GM12878 (cell line): ENCODE measurements at regions not wholly inside any gene's neighbourhood (a gene's known extent, or its start where the extent isn't known, plus 50 kb on each side); places are given as distances from the start of the nearest gene placed in this dataset.

ENCODE experiments used
- ATAC-seq: fragments of 200-7000 bp; cut with Tn5 transposase; 3 replicates; pipeline ENCODE4 v1.9.1; 2020; ENCODE audit warnings: mild to moderate bottlenecking, moderate library complexity
- BruUV-seq: library from RNA; stranded (reverse); fragments of 400-500 nt; replicated peaks from 2 replicates; lab custom pipeline; 2021; lab: Mats Ljungman, UMichigan
- CTCF ChIA-PET: fragments of 300-600 bp; sonication (Branson Sonifier 250); formaldehyde crosslinking; extraction: SDS; loops from one replicate; lab custom pipeline; 2021; ENCODE audit warnings: inconsistent platforms; lab: Yijun Ruan, JAX
- POLR2A ChIA-PET: fragments of 350-600 bp; formaldehyde crosslinking; extraction: SDS; loops from one replicate; lab custom pipeline; 2021; ENCODE audit warnings: inconsistent platforms; lab: Charles Lee
- RAD21 ChIA-PET: fragments of 300-600 bp; sonication (Branson Sonifier 250); formaldehyde crosslinking; loops from one replicate; lab custom pipeline; 2023; ENCODE audit warnings: antibody characterized with exemption; ENCODE audit not compliant: unreplicated experiment; lab: Charles Lee
- SMC1A ChIA-PET: fragments of 300-600 bp; sonication (Branson Sonifier 250); formaldehyde crosslinking; loops from one replicate; lab custom pipeline; 2023; ENCODE audit not compliant: unreplicated experiment, uncharacterized antibody; lab: Charles Lee
- DNase-seq: peaks from one replicate; pipeline ENCODE4 v3.0.0-alpha.2; 2011; ENCODE audit warnings: low read depth, low spot score
- FAIRE-seq: peaks from 3 replicates; lab custom pipeline; 2011; peaks lifted over from hg19 to GRCh38; lab: Jason Lieb, UNC
- H2AFZ ChIP-seq: 2 replicates; pipeline ENCODE4 v1.6.0; 2011; ENCODE audit warnings: low read depth, low read length, control low read depth; ENCODE audit not compliant: control insufficient read depth
- H3K27ac ChIP-seq: 2 replicates; pipeline ENCODE4 v1.5.1; 2011; ENCODE audit warnings: control low read depth; ENCODE audit not compliant: control insufficient read depth, insufficient read depth
- H3K27me3 ChIP-seq, 2 experiments: replicated peaks in 1 of 2; 2 replicates each; pipeline versions ENCODE4 v1.6.0 to v1.6.1; 2011; ENCODE audit warnings: low read length in 1 of 2; ENCODE audit not compliant: control insufficient read depth in 2 of 2, insufficient read depth in 2 of 2
- H3K36me3 ChIP-seq, 2 experiments: 2 replicates each; pipeline ENCODE4 v1.5.1; 2011; ENCODE audit warnings: low read length in 1 of 2; ENCODE audit not compliant: control insufficient read depth in 2 of 2, insufficient read depth in 2 of 2
- H3K4me1 ChIP-seq: 2 replicates; pipeline ENCODE4 v1.6.1; 2011; ENCODE audit warnings: mild to moderate bottlenecking, low read length, moderate library complexity, mixed read lengths; ENCODE audit not compliant: control insufficient read depth, insufficient read depth
- H3K4me2 ChIP-seq: 2 replicates; pipeline ENCODE4 v1.6.0; 2011; ENCODE audit warnings: control low read depth; ENCODE audit not compliant: control insufficient read depth, insufficient read depth
- H3K4me3 ChIP-seq: fragments of 200-600 bp; sonication (generic); 2 replicates; pipeline ENCODE4 v1.5.1; 2016
- H3K79me2 ChIP-seq: 2 replicates; pipeline ENCODE4 v1.6.0; 2011; ENCODE audit warnings: low read length; ENCODE audit not compliant: control insufficient read depth, insufficient read depth
- H3K9ac ChIP-seq: 2 replicates; pipeline ENCODE4 v1.8.0; 2011; ENCODE audit warnings: low read length, control low read depth, mixed read lengths; ENCODE audit not compliant: control insufficient read depth, insufficient read depth
- H3K9me3 ChIP-seq: replicated peaks from 3 replicates; pipeline ENCODE4 v1.5.1; 2011; ENCODE audit warnings: mild to moderate bottlenecking, low read length; ENCODE audit not compliant: control insufficient read depth, insufficient read depth
- H4K20me1 ChIP-seq: 2 replicates; pipeline ENCODE4 v1.6.0; 2011; ENCODE audit not compliant: control insufficient read depth, insufficient read depth
- CBX5 ChIP-seq: sonication (generic); IDR thresholded peaks from 2 replicates; pipeline ENCODE4 v1.6.1; 2016; ENCODE audit warnings: low read depth, moderate library complexity, mild to moderate bottlenecking, inconsistent platforms
- E2F4 ChIP-seq: IDR thresholded peaks from 2 replicates; pipeline ENCODE4 v1.6.1; 2012; ENCODE audit warnings: low read depth, low read length, improper control_type of control experiment
- HDAC6 ChIP-seq: fragments of 200-600 bp; sonication (generic); IDR thresholded peaks from one replicate; pipeline ENCODE4 v1.8.0; 2017; ENCODE audit warnings: antibody characterized with exemption; ENCODE audit not compliant: unreplicated experiment
- IRF4 ChIP-seq: IDR thresholded peaks from 2 replicates; pipeline ENCODE4 v1.6.1; 2011; ENCODE audit warnings: low read depth, low read length
- MTA2 ChIP-seq: fragments of 450-650 bp; IDR thresholded peaks from 2 replicates; pipeline ENCODE4 v1.6.1; 2016; ENCODE audit warnings: low read depth, mild to moderate bottlenecking, moderate library complexity
- POU2F2 ChIP-seq: IDR thresholded peaks from 3 replicates; pipeline ENCODE4 v1.6.1; 2011; ENCODE audit warnings: low read depth, mild to moderate bottlenecking, low read length, borderline replicate concordance
- RFX5 ChIP-seq: IDR thresholded peaks from 2 replicates; pipeline ENCODE4 v1.6.1; 2011; ENCODE audit warnings: low read depth, low read length, improper control_type of control experiment
- SMARCA5 ChIP-seq: fragments of 450-650 bp; IDR thresholded peaks from 2 replicates; pipeline ENCODE4 v1.6.1; 2017; ENCODE audit warnings: mild to moderate bottlenecking
- SUPT20H ChIP-seq: IDR thresholded peaks from 2 replicates; pipeline ENCODE4 v1.6.1; 2011; ENCODE audit warnings: low read depth, mild to moderate bottlenecking, low read length, moderate library complexity, borderline replicate concordance; ENCODE audit not compliant: control insufficient read depth
- TAF1 ChIP-seq: IDR thresholded peaks from 2 replicates; pipeline ENCODE4 v1.6.1; 2011; ENCODE audit warnings: mild to moderate bottlenecking, low read depth, low read length, borderline replicate concordance
- TCF12 ChIP-seq: IDR thresholded peaks from 2 replicates; pipeline ENCODE4 v1.6.1; 2011; ENCODE audit warnings: low read depth, mild to moderate bottlenecking, low read length
- ZBTB33 ChIP-seq: fragments of 450-650 bp; IDR thresholded peaks from 2 replicates; pipeline ENCODE4 v1.6.1; 2017; ENCODE audit warnings: mild to moderate bottlenecking
- ZBTB4 ChIP-seq: fragments of 450-650 bp; formaldehyde crosslinking; IDR thresholded peaks from 2 replicates; pipeline ENCODE4 v1.4.0; 2022; ENCODE audit warnings: mild to moderate bottlenecking, moderate library complexity
- ZNF217 ChIP-seq: fragments of 450-650 bp; IDR thresholded peaks from 2 replicates; pipeline ENCODE4 v1.6.1; 2017; ENCODE audit warnings: antibody characterized with exemption, mild to moderate bottlenecking
- ZNF274 ChIP-seq: IDR thresholded peaks from one replicate; pipeline ENCODE4 v1.8.0; 2011; ENCODE audit not compliant: insufficient read length, insufficient read depth
- ZNF384 ChIP-seq: IDR thresholded peaks from 2 replicates; pipeline ENCODE4 v1.6.1; 2012; ENCODE audit warnings: low read depth, mild to moderate bottlenecking, low read length, improper control_type of control experiment, borderline replicate concordance
- WGBS: methylation state at CpG from one replicate; pipeline ENCODE4 v1.1.6; 2016; ENCODE audit warnings: low lambda C conversion rate; ENCODE audit not compliant: insufficient replicate concordance, insufficient coverage; ENCODE audit errors: missing lambda C conversion rate; 5-methylcytosine and 5-hydroxymethylcytosine counted together
- in situ Hi-C: fragments of 300-500 bp; cut with MboI; formaldehyde crosslinking; loops from 9 replicates; pipeline ENCODE4 v1.14.3; 2018; ENCODE audit warnings: mixed read lengths
- intact Hi-C: fragments of 100-400 bp; cut with micrococcal nuclease; formaldehyde crosslinking; loops from one replicate; pipeline ENCODE4 v1.14.2; 2022; ENCODE audit not compliant: unreplicated experiment

- Histone ChIP-seq H3K4me3 (no peak overlapping the region), H2AFZ (no peak overlapping the region), H3K4me1 (no peaks in the 10 kb centered on the region), H4K20me1 (no peaks in the 10 kb centered on the region), H3K79me2 (no peaks in the 10 kb centered on the region), H3K9ac (no peak overlapping the region), H3K9me3 (no peaks in the 10 kb centered on the region; the same call in 2 of the 3 replicates), H3K27ac (no peak overlapping the region), H3K36me3 (no peaks in the 10 kb centered on the region), H3K27me3 (no peaks in the 10 kb centered on the region), H3K4me2 (no peak overlapping the region)
- no peak for DNase-seq
- SMC1A ChIA-PET, result no interaction called here
- no TSS peak for BruUV-seq
- 46% methylated on average over 16 of the region's 16 CpGs for WGBS
- CTCF ChIA-PET, result no interaction called here
- intact Hi-C loops, result no loop called here
- in situ Hi-C loops, result no loop called here
- POLR2A ChIA-PET, result no interaction called here
- no peak for ATAC-seq
- FAIRE-seq, result no peak
- RAD21 ChIA-PET, result no interaction called here
- no peak for TF ChIP-seq TAF1
- TF ChIP-seq ZNF274, result no peak
- TF ChIP-seq ZNF217, result no peak
- TF ChIP-seq TCF12, result no peak
- no peak for TF ChIP-seq HDAC6
- no peak for TF ChIP-seq E2F4
- no peak for TF ChIP-seq SUPT20H
- TF ChIP-seq RFX5, result no peak
- no peak for TF ChIP-seq ZNF384
- no peak for TF ChIP-seq CBX5
- TF ChIP-seq ZBTB4, result no peak
- no peak for TF ChIP-seq MTA2
- TF ChIP-seq IRF4, result no peak
- no peak for TF ChIP-seq SMARCA5
- no peak for TF ChIP-seq POU2F2
- TF ChIP-seq ZBTB33, result no peak
Observed at GRCh38 chr5:2669913-2670312, 81.6 kb downstream of the IRX2 start.
